ENCODE measurements at regions not wholly inside any gene's neighbourhood (a gene's known extent, or its start where the extent isn't known, plus 50 kb on each side); places are given as distances from the start of the nearest gene placed in this dataset.

- Histone ChIP-seq H3K4me1 (ENCODE audit: insufficient read depth) (no peaks in the 10 kb centered on the region), H4K20me1 (ENCODE audit: insufficient read depth, poor library complexity, severe bottlenecking) (no peaks in the 10 kb centered on the region), H3K4me3 (no peak overlapping the region), H3K36me3 (replicated peaks; ENCODE audit: insufficient read depth, low read depth) (no peaks in the 10 kb centered on the region), H3K79me2 (no peaks in the 10 kb centered on the region), H3K27me3 (no peaks in the 10 kb centered on the region), H3K4me2 (no peak overlapping the region), H2AFZ (no peak overlapping the region), H3K27ac (no peak overlapping the region), H3K9me2 (replicated peaks; ENCODE audit: insufficient read depth) (no peaks in the 10 kb centered on the region), H3K9me3 (ENCODE audit: low read depth) (no peaks in the 10 kb centered on the region)
- no peak for DNase-seq (ENCODE audit: low spot score)
- WGBS (ENCODE audit: low lambda C conversion rate, missing lambda C conversion rate): 68% methylated on average over 2 of the region's 2 CpGs
- no peak for TF ChIP-seq EZH2phosphoT487 (IDR thresholded peaks at IDR 0.05; ENCODE audit: low read depth, severe bottlenecking, unreplicated experiment)
Observed at GRCh38 chr1:102435483-102435882, 438.8 kb upstream of the OLFM3 start.

- Histone ChIP-seq H3K36me3 (replicated peaks; ENCODE audit: insufficient read depth, low read depth) (no peaks in the 10 kb centered on the region), H2AFZ (no peak overlapping the region), H3K27ac (no peak overlapping the region), H3K4me2 (no peak overlapping the region), H3K4me3 (no peak overlapping the region), H4K20me1 (ENCODE audit: insufficient read depth, poor library complexity, severe bottlenecking) (no peaks in the 10 kb centered on the region), H3K27me3 (no peaks in the 10 kb centered on the region), H3K4me1 (ENCODE audit: insufficient read depth) (no peaks in the 10 kb centered on the region), H3K9me3 (ENCODE audit: low read depth) (no peaks in the 10 kb centered on the region), H3K9me2 (replicated peaks; ENCODE audit: insufficient read depth) (no peaks in the 10 kb centered on the region), H3K79me2 (no peaks in the 10 kb centered on the region)
- no peak for TF ChIP-seq EZH2phosphoT487 (IDR thresholded peaks at IDR 0.05; ENCODE audit: low read depth, severe bottlenecking, unreplicated experiment)
- no peak for TF ChIP-seq EZH2 (IDR thresholded peaks at IDR 0.05; ENCODE audit: borderline replicate concordance)
- peak; percentile 51 for TF ChIP-seq CTCF (IDR thresholded peaks at IDR 0.05; ENCODE audit: poor library complexity)
- 70% methylated on average over 4 of the region's 4 CpGs for WGBS (ENCODE audit: low lambda C conversion rate, missing lambda C conversion rate)
- peak; percentile 36 for DNase-seq (ENCODE audit: low spot score)
Observed at GRCh38 chr1:102434421-102434820, 437.7 kb upstream of the OLFM3 start.

GRCh38 chr1:102431253-102431652 is 434.5 kb upstream of the OLFM3 start:
- TF ChIP-seq CTCF (IDR thresholded peaks at IDR 0.05; ENCODE audit: poor library complexity): no peak
- no peak for TF ChIP-seq EZH2 (IDR thresholded peaks at IDR 0.05; ENCODE audit: borderline replicate concordance)
- TF ChIP-seq EZH2phosphoT487 (IDR thresholded peaks at IDR 0.05; ENCODE audit: low read depth, severe bottlenecking, unreplicated experiment): no peak
- H3K27ac ChIP-seq: no peak overlapping the region
- no peaks in the 10 kb centered on the region for H3K4me1 ChIP-seq (ENCODE audit: insufficient read depth)
- no peak overlapping the region for H3K4me3 ChIP-seq
- H3K9me3 ChIP-seq (ENCODE audit: low read depth): no peaks in the 10 kb centered on the region
- no peaks in the 10 kb centered on the region for H3K79me2 ChIP-seq
- WGBS (ENCODE audit: low lambda C conversion rate, missing lambda C conversion rate): 92% methylated on average over 1 of the region's 1 CpG
- peaks cover 3% of the 10 kb centered on the region for H3K9me2 ChIP-seq (replicated peaks; ENCODE audit: insufficient read depth)
- no peak overlapping the region for H3K4me2 ChIP-seq
- H2AFZ ChIP-seq: no peak overlapping the region
- H3K36me3 ChIP-seq (replicated peaks; ENCODE audit: insufficient read depth, low read depth): no peaks in the 10 kb centered on the region
- H3K27me3 ChIP-seq: no peaks in the 10 kb centered on the region
- H4K20me1 ChIP-seq (ENCODE audit: insufficient read depth, poor library complexity, severe bottlenecking): no peaks in the 10 kb centered on the region
- no peak for DNase-seq (ENCODE audit: low spot score)

- Histone ChIP-seq H3K4me3 (no peak overlapping the region), H3K9me2 (replicated peaks; ENCODE audit: insufficient read depth) (no peaks in the 10 kb centered on the region), H3K27me3 (no peaks in the 10 kb centered on the region), H3K36me3 (replicated peaks; ENCODE audit: insufficient read depth, low read depth) (no peaks in the 10 kb centered on the region), H3K4me2 (no peak overlapping the region), H3K27ac (no peak overlapping the region), H3K79me2 (no peaks in the 10 kb centered on the region), H3K4me1 (ENCODE audit: insufficient read depth) (no peaks in the 10 kb centered on the region), H3K9me3 (ENCODE audit: low read depth) (no peaks in the 10 kb centered on the region), H4K20me1 (ENCODE audit: insufficient read depth, poor library complexity, severe bottlenecking) (no peaks in the 10 kb centered on the region), H2AFZ (no peak overlapping the region)
- no peak for TF ChIP-seq EZH2phosphoT487 (IDR thresholded peaks at IDR 0.05; ENCODE audit: low read depth, severe bottlenecking, unreplicated experiment)
- TF ChIP-seq CTCF (IDR thresholded peaks at IDR 0.05; ENCODE audit: poor library complexity): no peak
- TF ChIP-seq EZH2 (IDR thresholded peaks at IDR 0.05; ENCODE audit: borderline replicate concordance): no peak
- 27% methylated on average over 1 of the region's 1 CpG for WGBS (ENCODE audit: low lambda C conversion rate, missing lambda C conversion rate)
- DNase-seq (ENCODE audit: low spot score): no peak
Observed at GRCh38 chr1:102420034-102420433, 423.3 kb upstream of the OLFM3 start.
